ENCODE measurements at regions not wholly inside any gene's neighbourhood (a gene's known extent, or its start where the extent isn't known, plus 50 kb on each side); places are given as distances from the start of the nearest gene placed in this dataset.

- H3K9me1 ChIP-seq (ENCODE audit: control insufficient read depth, extremely low read depth, insufficient read depth, low read length), result no peaks in the 10 kb centered on the region
- DNase-seq (ENCODE audit: low read depth, low spot score) (no peak), FAIRE-seq (no peak)
- no peaks in the 10 kb centered on the region for H3K27me3 ChIP-seq (ENCODE audit: control insufficient read depth, extremely low read depth, insufficient read depth, low read length)
- H3K4me2 ChIP-seq (ENCODE audit: control insufficient read depth, extremely low read depth, insufficient read depth, low read depth, low read length), result no peak overlapping the region
- H3K79me2 ChIP-seq (ENCODE audit: control insufficient read depth, insufficient read depth, low read length), result no peaks in the 10 kb centered on the region
- no peak for TF ChIP-seq CTCF (optimal IDR thresholded peaks at IDR 0.05 in 1 of 3, IDR thresholded peaks at IDR 0.05 in 1 of 3, conservative IDR thresholded peaks at IDR 0.05 in 1 of 3; ENCODE audit: extremely low read depth in 1 of 3, insufficient read depth in 2 of 3, low read length in 3 of 3)
- TF ChIP-seq EZH2 (IDR thresholded peaks at IDR 0.05; ENCODE audit: low read length), result no peak
- no peak overlapping the region for H3K9ac ChIP-seq (ENCODE audit: control insufficient read depth, extremely low read depth, insufficient read depth, low read length)
- H3K27ac ChIP-seq (ENCODE audit: control insufficient read depth, insufficient read depth, low read length), result no peak overlapping the region
- H2AFZ ChIP-seq (ENCODE audit: control insufficient read depth, low read length), result no peak overlapping the region
- H3K4me1 ChIP-seq (ENCODE audit: control insufficient read depth, extremely low read depth, insufficient read depth, low read length), result no peaks in the 10 kb centered on the region
- dilution Hi-C loops (cut with MboI; ENCODE audit: extremely low pct_ligation_motif_present, low sequenced_read_pairs), result no loop called here
- H3K36me3 ChIP-seq (ENCODE audit: control insufficient read depth in 2 of 2, extremely low read depth in 1 of 2, insufficient read depth in 2 of 2, low read length in 2 of 2), result no peaks in the 10 kb centered on the region
- H3K9me3 ChIP-seq (ENCODE audit: control insufficient read depth, low read depth, low read length), result no peaks in the 10 kb centered on the region
- H4K20me1 ChIP-seq (ENCODE audit: control insufficient read depth, extremely low read depth, insufficient read depth, low read length), result no peaks in the 10 kb centered on the region
- no peak overlapping the region for H3K4me3 ChIP-seq (ENCODE audit: control insufficient read depth in 2 of 3, extremely low read depth in 1 of 3, insufficient read depth in 2 of 3, low read depth in 1 of 3, low read length in 3 of 3)
Measured at GRCh38 chr4:67333664-67334063, 211.6 kb downstream of the CENPC start.

- H3K9me3 ChIP-seq (ENCODE audit: control insufficient read depth, low read depth, low read length), result no peaks in the 10 kb centered on the region
- H3K9ac ChIP-seq (ENCODE audit: control insufficient read depth, extremely low read depth, insufficient read depth, low read length), result no peak overlapping the region
- dilution Hi-C loops (cut with MboI; ENCODE audit: extremely low pct_ligation_motif_present, low sequenced_read_pairs), result no loop called here
- no peaks in the 10 kb centered on the region for H4K20me1 ChIP-seq (ENCODE audit: control insufficient read depth, extremely low read depth, insufficient read depth, low read length)
- H3K27ac ChIP-seq (ENCODE audit: control insufficient read depth, insufficient read depth, low read length), result no peak overlapping the region
- no peaks in the 10 kb centered on the region for H3K9me1 ChIP-seq (ENCODE audit: control insufficient read depth, extremely low read depth, insufficient read depth, low read length)
- no peaks in the 10 kb centered on the region for H3K36me3 ChIP-seq (ENCODE audit: control insufficient read depth in 2 of 2, extremely low read depth in 1 of 2, insufficient read depth in 2 of 2, low read length in 2 of 2)
- H3K4me2 ChIP-seq (ENCODE audit: control insufficient read depth, extremely low read depth, insufficient read depth, low read depth, low read length), result no peak overlapping the region
- no peak for FAIRE-seq
- H3K27me3 ChIP-seq (ENCODE audit: control insufficient read depth, extremely low read depth, insufficient read depth, low read length), result no peaks in the 10 kb centered on the region
- no peaks in the 10 kb centered on the region for H3K79me2 ChIP-seq (ENCODE audit: control insufficient read depth, insufficient read depth, low read length)
- H2AFZ ChIP-seq (ENCODE audit: control insufficient read depth, low read length), result no peak overlapping the region
- H3K4me3 ChIP-seq (ENCODE audit: control insufficient read depth in 2 of 3, extremely low read depth in 1 of 3, insufficient read depth in 2 of 3, low read depth in 1 of 3, low read length in 3 of 3), result no peak overlapping the region
- TF ChIP-seq EZH2 (IDR thresholded peaks at IDR 0.05; ENCODE audit: low read length) (no peak), CTCF (optimal IDR thresholded peaks at IDR 0.05 in 1 of 3, IDR thresholded peaks at IDR 0.05 in 1 of 3, conservative IDR thresholded peaks at IDR 0.05 in 1 of 3; ENCODE audit: extremely low read depth in 1 of 3, insufficient read depth in 2 of 3, low read length in 3 of 3) (peak; percentile 35 to 63 (median 56))
- DNase-seq (ENCODE audit: low read depth, low spot score), result no peak
- H3K4me1 ChIP-seq (ENCODE audit: control insufficient read depth, extremely low read depth, insufficient read depth, low read length), result no peaks in the 10 kb centered on the region
Measured at GRCh38 chr4:67332627-67333026, 212.7 kb downstream of the CENPC start.

Data from keratinocyte (primary cell).